B cell (primary cell): ENCODE measurements at regions not wholly inside any gene's neighbourhood (a gene's known extent, or its start where the extent isn't known, plus 50 kb on each side); places are given as distances from the start of the nearest gene placed in this dataset.
A peak's percentile ranks its signal among the peaks of the same experiment; 100 is the strongest.

Experiments
- ATAC-seq: fragments of 200-7000 bp; cut with Tn5 transposase; one replicate; pipeline ENCODE4 v1.10.0; 2021; ENCODE audit warnings: low read depth, mild to moderate bottlenecking, moderate number of reproducible peaks, moderate library complexity
- CTCF ChIA-PET: fragments of 350-600 bp; sonication (Branson Sonifier 250); formaldehyde crosslinking; loops from one replicate; lab custom pipeline; 2021; ENCODE audit warnings: antibody characterized with exemption, inconsistent platforms; lab: Charles Lee
- POLR2A ChIA-PET: fragments of 350-600 bp; sonication (Branson Sonifier 250); formaldehyde crosslinking; loops from one replicate; lab custom pipeline; 2021; ENCODE audit warnings: antibody characterized with exemption; lab: Charles Lee
- DNase-seq: peaks from one replicate; pipeline ENCODE4 v3.0.0; 2013
- H2AFZ ChIP-seq: 2 replicates; pipeline ENCODE4 v1.6.1; 2012; ENCODE audit warnings: mild to moderate bottlenecking, low read depth, low read length; ENCODE audit not compliant: insufficient read depth, poor library complexity, severe bottlenecking
- H3K27ac ChIP-seq, 2 donors: 1 replicate in 1 of 2; 2 replicates in 1 of 2; pipeline ENCODE4 v1.5.1; 2012 to 2013; ENCODE audit warnings: low read length in 2 of 2, mild to moderate bottlenecking in 2 of 2, moderate library complexity in 1 of 2
- H3K27me3 ChIP-seq, 4 experiments: fragments of 200-600 bp in 1 of 4; sonication (generic) in 1 of 4; replicated peaks in 1 of 4; 1 replicate in 2 of 4; 2 replicates in 2 of 4; pipeline versions ENCODE4 v1.6.1 to v1.7.0; 2013 to 2016; ENCODE audit warnings: low read length in 3 of 4, mild to moderate bottlenecking in 2 of 4, mixed read lengths in 1 of 4, moderate library complexity in 1 of 4; ENCODE audit not compliant: insufficient read depth in 4 of 4, control insufficient read depth in 3 of 4; ENCODE audit errors: control extremely low read depth in 1 of 4
- H3K36me3 ChIP-seq, 2 experiments: replicated peaks in 1 of 2; 1 replicate in 1 of 2; 2 replicates in 1 of 2; pipeline versions ENCODE4 v1.6.1 to v1.7.1; 2013; ENCODE audit warnings: low read length in 1 of 2; ENCODE audit not compliant: insufficient read depth in 2 of 2, control insufficient read depth in 1 of 2; ENCODE audit errors: control extremely low read depth in 1 of 2, extremely low read depth in 1 of 2
- H3K4me1 ChIP-seq, 2 donors: fragments of 200-600 bp in 1 of 2; sonication (generic) in 1 of 2; 1 replicate in 1 of 2; 2 replicates in 1 of 2; pipeline versions ENCODE4 v1.5.1 to v1.6.1; 2013 to 2017; ENCODE audit warnings: low read length in 2 of 2; ENCODE audit not compliant: control insufficient read depth in 2 of 2, insufficient read depth in 2 of 2
- H3K4me2 ChIP-seq: replicated peaks from 2 replicates; pipeline ENCODE3; 2012; ENCODE audit warnings: mild to moderate bottlenecking, low read depth, low read length; ENCODE audit not compliant: poor library complexity, severe bottlenecking
- H3K4me3 ChIP-seq, 5 experiments: fragments of 200-600 bp in 1 of 5; sonication (generic) in 1 of 5; 1 replicate in 3 of 5; 2 replicates in 2 of 5; pipeline versions ENCODE4 v1.5.1 to v1.7.0; 2011 to 2016; ENCODE audit warnings: low read length in 4 of 5, mild to moderate bottlenecking in 4 of 5, low read depth in 2 of 5, control low read depth in 1 of 5, moderate library complexity in 1 of 5; ENCODE audit not compliant: insufficient read depth in 1 of 5; ENCODE audit errors: control extremely low read depth in 1 of 5, extremely low read depth in 1 of 5
- H3K79me2 ChIP-seq: fragments of 200-600 bp; sonication (generic); one replicate; pipeline ENCODE4 v1.6.0; 2016; ENCODE audit warnings: low read length; ENCODE audit not compliant: control insufficient read depth, insufficient read depth
- H3K9ac ChIP-seq: fragments of 200-600 bp; sonication (generic); 2 replicates; pipeline ENCODE4 v1.6.1; 2017; ENCODE audit warnings: mild to moderate bottlenecking, low read length, moderate library complexity
- H3K9me3 ChIP-seq, 3 donors: one replicate each; pipeline versions ENCODE4 v1.6.1 to v1.7.1; 2013; ENCODE audit warnings: low read length in 2 of 3; ENCODE audit not compliant: control insufficient read depth in 2 of 3, insufficient read depth in 1 of 3; ENCODE audit errors: control extremely low read depth in 1 of 3
- H4K20me1 ChIP-seq: 2 replicates; pipeline ENCODE4 v1.6.0; 2012; ENCODE audit warnings: mild to moderate bottlenecking, low read length; ENCODE audit not compliant: insufficient read depth, control insufficient read depth, poor library complexity, severe bottlenecking
- H3K27ac Mint-ChIP-seq: one replicate; pipeline ENCODE4 v1.8.0; 2021; ENCODE audit warnings: mixed read lengths
- H3K27me3 Mint-ChIP-seq: one replicate; pipeline ENCODE4 v1.8.0; 2021; ENCODE audit warnings: mixed read lengths
- H3K4me1 Mint-ChIP-seq: one replicate; pipeline ENCODE4 v1.8.0; 2021; ENCODE audit warnings: mixed read lengths
- H3K4me3 Mint-ChIP-seq: one replicate; pipeline ENCODE4 v1.8.0; 2021; ENCODE audit warnings: mixed read lengths
- H3K9me3 Mint-ChIP-seq: one replicate; pipeline ENCODE4 v1.8.0; 2022; ENCODE audit warnings: mixed read lengths; ENCODE audit not compliant: insufficient read depth
- CTCF ChIP-seq: fragments of 200-600 bp; IDR thresholded peaks from one replicate; pipeline ENCODE4 v1.8.0; 2022; ENCODE audit warnings: antibody characterized with exemption, mild to moderate bottlenecking
- EZH2 ChIP-seq: IDR thresholded peaks from 2 replicates; pipeline ENCODE4 v1.6.1; 2012; ENCODE audit warnings: borderline replicate concordance, low read depth, mild to moderate bottlenecking, moderate library complexity, low read length; ENCODE audit not compliant: insufficient read depth, poor library complexity, severe bottlenecking
- WGBS: methylation state at CpG from one replicate; pipeline ENCODE4 v1.1.5; 2013; ENCODE audit warnings: missing lambda C conversion rate; ENCODE audit not compliant: insufficient coverage; 5-methylcytosine and 5-hydroxymethylcytosine counted together
- intact Hi-C: fragments of 100-400 bp; cut with micrococcal nuclease; formaldehyde crosslinking; loops from one replicate; pipeline ENCODE4 v1.10.0; 2022

GRCh38 chr18:51425475-51425874, 228.0 kb upstream of the MEX3C start:
- TF ChIP-seq EZH2 (no peak), CTCF (no peak)
- ChIA-PET CTCF (interaction anchor here (0.8 kb wide), 1 partner anchor 9 kb away, joined by 3 read pairs; no protein-coding TSS in a partner anchor), POLR2A (no interaction called here)
- Histone ChIP-seq H3K9ac (no peak overlapping the region), H3K4me3 (no peak overlapping the region), H3K4me1 (no peaks in the 10 kb centered on the region), H3K36me3 (no peaks in the 10 kb centered on the region), H2AFZ (peak overlapping the region; percentile 16), H3K79me2 (no peaks in the 10 kb centered on the region), H4K20me1 (no peaks in the 10 kb centered on the region), H3K4me2 (no peak overlapping the region), H3K9me3 (no peaks in the 10 kb centered on the region), H3K27me3 (no peaks in the 10 kb centered on the region), H3K27ac (no peak overlapping the region)
- ATAC-seq (no peak), DNase-seq (no peak)
- Mint-ChIP-seq H3K9me3 (peaks cover 3% of the 10 kb centered on the region), H3K27me3 (peaks cover 37% of the 10 kb centered on the region), H3K27ac (no peak overlapping the region), H3K4me3 (no peak overlapping the region), H3K4me1 (no peaks in the 10 kb centered on the region)
- intact Hi-C loops, result no loop called here
- WGBS, result 56% methylated on average over 3 of the region's 6 CpGs

GRCh38 chr18:51425889-51426288, 228.4 kb upstream of the MEX3C start:
- CTCF ChIA-PET, result interaction anchor here (0.8 kb wide), 1 partner anchor 9 kb away, joined by 3 read pairs; no protein-coding TSS in a partner anchor
- H3K27me3 ChIP-seq, result no peaks in the 10 kb centered on the region

More at GRCh38 chr18:51425889-51426288, 228.4 kb upstream of the MEX3C start:
- Histone ChIP-seq H3K36me3 (no peaks in the 10 kb centered on the region), H3K9ac (no peak overlapping the region), H4K20me1 (no peaks in the 10 kb centered on the region), H2AFZ (peak overlapping the region; percentile 16), H3K4me2 (no peak overlapping the region), H3K4me3 (no peak overlapping the region), H3K27ac (no peak overlapping the region), H3K79me2 (no peaks in the 10 kb centered on the region), H3K4me1 (no peaks in the 10 kb centered on the region), H3K9me3 (no peaks in the 10 kb centered on the region)
- Mint-ChIP-seq H3K4me3 (no peak overlapping the region), H3K4me1 (no peaks in the 10 kb centered on the region), H3K27ac (no peak overlapping the region), H3K9me3 (peaks cover 3% of the 10 kb centered on the region), H3K27me3 (peaks cover 37% of the 10 kb centered on the region)
- POLR2A ChIA-PET, result no interaction called here
- 39% methylated on average over 3 of the region's 3 CpGs for WGBS
- TF ChIP-seq EZH2 (no peak), CTCF (no peak)
- intact Hi-C loops, result no loop called here
- DNase-seq, result no peak
- ATAC-seq, result no peak
